ENCODE measurements at regions not wholly inside any gene's neighbourhood (a gene's known extent, or its start where the extent isn't known, plus 50 kb on each side); places are given as distances from the start of the nearest gene placed in this dataset.

GRCh38 chr16:58847902-58848661 is 114.0 kb upstream of the GOT2 start (continued):
- TF ChIP-seq GABPB1 (CRISPR knock-in tag; IDR thresholded peaks at IDR 0.05) (peak; percentile 31; the same call in 1 of the 2 replicates), ZNF616 (CRISPR knock-in tag; IDR thresholded peaks at IDR 0.05; ENCODE audit: low read depth) (no peak), PAF1 (CRISPR knock-in tag; IDR thresholded peaks at IDR 0.05) (no peak), ZZZ3 (CRISPR knock-in tag; IDR thresholded peaks at IDR 0.05; ENCODE audit: borderline replicate concordance) (no peak), GRHL1 (CRISPR knock-in tag; conservative IDR thresholded peaks at IDR 0.05) (no peak), KAT8 (CRISPR knock-in tag; IDR thresholded peaks at IDR 0.05) (no peak), SSRP1 (CRISPR knock-in tag; IDR thresholded peaks at IDR 0.05) (no peak), ZNF432 (CRISPR knock-in tag; IDR thresholded peaks at IDR 0.05; ENCODE audit: borderline replicate concordance) (no peak), RBM22 (optimal IDR thresholded peaks at IDR 0.05; ENCODE audit: low read length) (no peak), FOXA1 (IDR thresholded peaks at IDR 0.05) (no peak), FOXA1 (CRISPR knock-in tag; IDR thresholded peaks at IDR 0.05) (peak; percentile 42; the same call in 1 of the 2 replicates)
- TF ChIP-seq, protein P1, sequence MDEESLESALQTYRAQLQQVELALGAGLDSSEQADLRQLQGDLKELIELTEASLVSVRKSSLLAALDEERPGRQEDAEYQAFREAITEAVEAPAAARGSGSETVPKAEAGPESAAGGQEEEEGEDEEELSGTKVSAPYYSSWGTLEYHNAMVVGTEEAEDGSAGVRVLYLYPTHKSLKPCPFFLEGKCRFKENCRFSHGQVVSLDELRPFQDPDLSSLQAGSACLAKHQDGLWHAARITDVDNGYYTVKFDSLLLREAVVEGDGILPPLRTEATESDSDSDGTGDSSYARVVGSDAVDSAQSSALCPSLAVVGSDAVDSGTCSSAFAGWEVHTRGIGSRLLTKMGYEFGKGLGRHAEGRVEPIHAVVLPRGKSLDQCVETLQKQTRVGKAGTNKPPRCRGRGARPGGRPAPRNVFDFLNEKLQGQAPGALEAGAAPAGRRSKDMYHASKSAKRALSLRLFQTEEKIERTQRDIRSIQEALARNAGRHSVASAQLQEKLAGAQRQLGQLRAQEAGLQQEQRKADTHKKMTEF (CRISPR knock-in tag; IDR thresholded peaks at IDR 0.05): peak; percentile 66
- TF ChIP-seq, protein P2, sequence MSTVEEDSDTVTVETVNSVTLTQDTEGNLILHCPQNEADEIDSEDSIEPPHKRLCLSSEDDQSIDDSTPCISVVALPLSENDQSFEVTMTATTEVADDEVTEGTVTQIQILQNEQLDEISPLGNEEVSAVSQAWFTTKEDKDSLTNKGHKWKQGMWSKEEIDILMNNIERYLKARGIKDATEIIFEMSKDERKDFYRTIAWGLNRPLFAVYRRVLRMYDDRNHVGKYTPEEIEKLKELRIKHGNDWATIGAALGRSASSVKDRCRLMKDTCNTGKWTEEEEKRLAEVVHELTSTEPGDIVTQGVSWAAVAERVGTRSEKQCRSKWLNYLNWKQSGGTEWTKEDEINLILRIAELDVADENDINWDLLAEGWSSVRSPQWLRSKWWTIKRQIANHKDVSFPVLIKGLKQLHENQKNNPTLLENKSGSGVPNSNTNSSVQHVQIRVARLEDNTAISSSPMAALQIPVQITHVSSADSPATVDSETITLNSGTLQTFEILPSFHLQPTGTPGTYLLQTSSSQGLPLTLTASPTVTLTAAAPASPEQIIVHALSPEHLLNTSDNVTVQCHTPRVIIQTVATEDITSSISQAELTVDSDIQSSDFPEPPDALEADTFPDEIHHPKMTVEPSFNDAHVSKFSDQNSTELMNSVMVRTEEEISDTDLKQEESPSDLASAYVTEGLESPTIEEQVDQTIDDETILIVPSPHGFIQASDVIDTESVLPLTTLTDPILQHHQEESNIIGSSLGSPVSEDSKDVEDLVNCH (CRISPR knock-in tag; IDR thresholded peaks at IDR 0.05): no peak
- TF ChIP-seq, protein P3, sequence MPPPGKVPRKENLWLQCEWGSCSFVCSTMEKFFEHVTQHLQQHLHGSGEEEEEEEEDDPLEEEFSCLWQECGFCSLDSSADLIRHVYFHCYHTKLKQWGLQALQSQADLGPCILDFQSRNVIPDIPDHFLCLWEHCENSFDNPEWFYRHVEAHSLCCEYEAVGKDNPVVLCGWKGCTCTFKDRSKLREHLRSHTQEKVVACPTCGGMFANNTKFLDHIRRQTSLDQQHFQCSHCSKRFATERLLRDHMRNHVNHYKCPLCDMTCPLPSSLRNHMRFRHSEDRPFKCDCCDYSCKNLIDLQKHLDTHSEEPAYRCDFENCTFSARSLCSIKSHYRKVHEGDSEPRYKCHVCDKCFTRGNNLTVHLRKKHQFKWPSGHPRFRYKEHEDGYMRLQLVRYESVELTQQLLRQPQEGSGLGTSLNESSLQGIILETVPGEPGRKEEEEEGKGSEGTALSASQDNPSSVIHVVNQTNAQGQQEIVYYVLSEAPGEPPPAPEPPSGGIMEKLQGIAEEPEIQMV (CRISPR knock-in tag; IDR thresholded peaks at IDR 0.05; ENCODE audit: low read depth): no peak
- TF ChIP-seq, protein P4, sequence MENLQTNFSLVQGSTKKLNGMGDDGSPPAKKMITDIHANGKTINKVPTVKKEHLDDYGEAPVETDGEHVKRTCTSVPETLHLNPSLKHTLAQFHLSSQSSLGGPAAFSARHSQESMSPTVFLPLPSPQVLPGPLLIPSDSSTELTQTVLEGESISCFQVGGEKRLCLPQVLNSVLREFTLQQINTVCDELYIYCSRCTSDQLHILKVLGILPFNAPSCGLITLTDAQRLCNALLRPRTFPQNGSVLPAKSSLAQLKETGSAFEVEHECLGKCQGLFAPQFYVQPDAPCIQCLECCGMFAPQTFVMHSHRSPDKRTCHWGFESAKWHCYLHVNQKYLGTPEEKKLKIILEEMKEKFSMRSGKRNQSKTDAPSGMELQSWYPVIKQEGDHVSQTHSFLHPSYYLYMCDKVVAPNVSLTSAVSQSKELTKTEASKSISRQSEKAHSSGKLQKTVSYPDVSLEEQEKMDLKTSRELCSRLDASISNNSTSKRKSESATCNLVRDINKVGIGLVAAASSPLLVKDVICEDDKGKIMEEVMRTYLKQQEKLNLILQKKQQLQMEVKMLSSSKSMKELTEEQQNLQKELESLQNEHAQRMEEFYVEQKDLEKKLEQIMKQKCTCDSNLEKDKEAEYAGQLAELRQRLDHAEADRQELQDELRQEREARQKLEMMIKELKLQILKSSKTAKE (CRISPR knock-in tag; IDR thresholded peaks at IDR 0.05; ENCODE audit: borderline replicate concordance): no peak; the same call in 1 of the 2 replicates

Data from HepG2 (cell line).